Neural cell (in vitro differentiated cells): ENCODE measurements at regions not wholly inside any gene's neighbourhood (a gene's known extent, or its start where the extent isn't known, plus 50 kb on each side); places are given as distances from the start of the nearest gene placed in this dataset.

Experiments used
- CTCF ChIP-seq: fragments of 450-650 bp; IDR thresholded peaks from 2 replicates; pipeline ENCODE4 v1.5.1; 2014; ENCODE audit warnings: antibody characterized with exemption, mild to moderate bottlenecking, moderate library complexity; ENCODE audit not compliant: poor library complexity, severe bottlenecking
- EZH2 ChIP-seq: fragments of 200-600, 300-800 bp; shearing (Covaris generic), sonication (generic); IDR thresholded peaks from 2 replicates; pipeline ENCODE4 v1.6.1; 2014; ENCODE audit warnings: antibody characterized with exemption, low read length, borderline replicate concordance, mild to moderate bottlenecking; ENCODE audit not compliant: insufficient read depth, poor library complexity, severe bottlenecking
- MXI1 ChIP-seq: fragments of 450-650 bp; conservative IDR thresholded peaks from 2 replicates; pipeline ENCODE4 v1.6.1; 2014; ENCODE audit warnings: antibody characterized with exemption, mild to moderate bottlenecking; ENCODE audit not compliant: poor library complexity, severe bottlenecking
- POLR2AphosphoS5 ChIP-seq: IDR thresholded peaks from 2 replicates; pipeline ENCODE4 v1.6.1; 2012
- RAD21 ChIP-seq: fragments of 450-650 bp; conservative IDR thresholded peaks from 2 replicates; pipeline ENCODE4 v1.6.1; 2014; ENCODE audit warnings: antibody characterized with exemption, mild to moderate bottlenecking, moderate library complexity
- REST ChIP-seq: IDR thresholded peaks from 2 replicates; pipeline ENCODE4 v1.6.1; 2012; ENCODE audit warnings: borderline replicate concordance
- SMC3 ChIP-seq: fragments of 450-650 bp; conservative IDR thresholded peaks from 2 replicates; pipeline ENCODE4 v1.6.1; 2014; ENCODE audit warnings: antibody characterized with exemption, mild to moderate bottlenecking, moderate library complexity; ENCODE audit not compliant: poor library complexity
- TAF1 ChIP-seq: IDR thresholded peaks from 2 replicates; pipeline ENCODE4 v1.6.1; 2012; ENCODE audit warnings: low read depth

GRCh38 chr3:23029001-23029400, 174.1 kb upstream of the UBE2E2 start:
- TF ChIP-seq REST (no peak), CTCF (no peak), RAD21 (no peak), POLR2AphosphoS5 (no peak), EZH2 (no peak), TAF1 (no peak), SMC3 (no peak), MXI1 (no peak)
